Hematopoietic multipotent progenitor cell treated with erythropoietin and hydrocortisone succinate and interleukin-3 and kit ligand, for 15 days (in vitro differentiated cells): ENCODE measurements at regions not wholly inside any gene's neighbourhood (a gene's known extent, or its start where the extent isn't known, plus 50 kb on each side); places are given as distances from the start of the nearest gene placed in this dataset.

ENCODE experiments used
- DNase-seq: peaks from one replicate; pipeline ENCODE4 v3.0.0-alpha.2; 2015; ENCODE audit warnings: low spot score

DNA sequence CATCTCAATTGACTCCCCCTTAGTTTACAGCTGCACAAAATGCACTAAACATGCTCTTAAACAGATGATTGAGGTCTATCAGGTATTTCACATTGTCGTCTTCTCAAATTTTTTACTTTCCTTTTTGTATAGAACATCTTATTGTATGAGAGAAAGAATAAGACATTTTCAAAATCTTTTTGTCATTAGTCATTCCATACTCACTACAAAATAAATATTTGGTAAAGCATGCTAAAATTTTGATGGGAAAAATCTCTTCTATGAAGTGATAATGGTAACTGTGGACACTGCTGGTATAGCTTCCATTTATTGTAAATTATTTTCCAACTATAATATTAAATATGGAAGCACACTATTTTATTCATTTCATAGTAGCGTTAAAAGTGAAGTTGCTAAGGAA is 185.6 kb upstream of the FSTL5 start:
- no peak for DNase-seq

DNA sequence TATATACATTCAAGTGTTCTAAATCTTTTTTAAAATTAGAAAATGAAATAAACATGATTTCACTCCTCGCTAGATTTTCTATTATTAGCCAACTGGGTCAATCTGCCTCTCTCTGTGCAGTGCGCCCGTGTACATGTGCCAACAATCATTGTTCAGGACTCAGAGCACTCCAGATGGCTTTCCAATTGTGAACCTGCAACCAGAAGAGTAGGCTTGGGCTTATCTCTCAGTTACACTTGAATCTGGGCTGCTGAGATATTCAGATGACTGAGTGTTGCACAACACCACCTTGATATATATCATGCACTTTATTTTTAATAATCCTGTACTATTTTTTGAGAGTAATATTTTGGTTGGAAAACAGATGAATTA is 184.0 kb upstream of the FSTL5 start:
- DNase-seq, result no peak

GRCh38 chr4:162347156-162347841 is 183.5 kb upstream of the FSTL5 start:
- DNase-seq, result no peak

DNA sequence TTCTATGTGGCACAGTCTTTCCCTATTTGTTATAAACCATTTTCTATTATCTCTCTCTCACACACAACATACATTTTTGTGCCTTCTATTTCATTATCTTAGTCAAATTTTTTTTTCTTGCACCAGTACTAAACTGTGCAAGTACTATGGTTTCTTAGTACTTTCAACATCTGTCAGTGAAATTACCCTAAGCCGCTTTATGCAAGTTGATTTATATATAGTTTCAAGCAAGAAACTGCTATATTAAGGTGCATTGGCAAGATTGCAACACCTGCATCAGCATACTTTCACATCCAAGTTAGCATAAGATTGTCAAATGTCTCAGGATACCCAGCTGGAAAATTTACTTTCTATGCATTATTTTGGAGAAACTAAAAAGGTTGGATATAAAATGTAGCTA is 180.2 kb upstream of the FSTL5 start:
- DNase-seq, result no peak

DNA sequence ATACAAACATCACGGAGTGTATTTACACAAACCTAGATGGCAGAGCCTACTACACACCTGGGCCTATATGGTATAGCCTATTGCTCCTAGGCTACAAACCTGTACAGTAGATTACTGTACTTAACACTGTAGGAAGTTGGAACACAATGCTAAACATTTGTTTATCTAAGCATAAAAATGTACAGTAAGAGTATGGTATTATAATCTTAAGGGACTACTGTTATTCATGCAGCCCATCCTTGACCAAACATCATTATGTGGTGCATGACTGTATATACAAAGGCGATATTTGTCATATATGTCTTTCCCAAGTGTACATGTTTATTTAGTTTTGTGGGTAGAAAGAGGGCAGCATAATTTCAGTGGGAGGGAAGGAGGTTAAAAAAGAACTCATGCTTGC is 177.7 kb upstream of the FSTL5 start:
- no peak for DNase-seq

DNA sequence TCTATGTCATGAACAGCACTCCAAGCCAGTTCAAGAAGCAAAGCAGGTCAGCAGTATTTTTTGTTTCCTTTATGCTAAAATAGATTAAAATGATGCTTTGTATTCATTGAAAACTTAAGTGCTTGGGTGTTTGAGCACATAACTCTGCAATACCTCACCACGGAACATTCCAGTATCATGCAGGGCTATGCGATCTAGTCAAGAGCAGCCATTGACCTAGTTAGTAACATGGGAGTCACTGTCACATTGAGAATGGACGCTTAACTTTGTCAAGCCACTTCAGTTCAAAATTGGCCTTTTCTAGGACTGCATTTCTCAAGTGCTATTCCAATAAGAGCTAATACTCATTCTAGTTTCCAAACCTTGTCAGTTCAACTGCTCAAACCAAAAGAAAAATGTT is 160.1 kb upstream of the FSTL5 start:
- no peak for DNase-seq

DNA sequence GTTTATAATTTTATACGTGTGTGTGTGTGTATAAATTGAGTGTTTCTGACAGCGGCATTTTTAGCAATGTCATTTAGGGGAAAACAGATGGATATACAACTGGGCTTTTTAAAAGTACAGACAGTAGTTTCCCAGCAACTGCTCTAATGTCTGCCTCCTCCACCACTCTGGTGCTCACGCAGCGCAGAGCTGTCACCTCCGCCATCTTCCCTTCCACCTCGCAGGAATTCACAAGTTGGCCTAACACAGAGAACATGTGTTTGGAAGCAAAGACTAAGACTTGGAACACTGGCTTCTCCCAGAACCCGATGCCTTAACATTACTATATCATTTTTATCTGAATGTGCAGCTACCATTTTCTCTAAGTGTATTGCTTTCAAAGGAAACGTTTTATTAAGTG is 158.3 kb upstream of the FSTL5 start:
- no peak for DNase-seq

- no peak for DNase-seq
These were observed 122.0 kb upstream of the FSTL5 start for GRCh38 chr4:162285753-162286152.

DNA sequence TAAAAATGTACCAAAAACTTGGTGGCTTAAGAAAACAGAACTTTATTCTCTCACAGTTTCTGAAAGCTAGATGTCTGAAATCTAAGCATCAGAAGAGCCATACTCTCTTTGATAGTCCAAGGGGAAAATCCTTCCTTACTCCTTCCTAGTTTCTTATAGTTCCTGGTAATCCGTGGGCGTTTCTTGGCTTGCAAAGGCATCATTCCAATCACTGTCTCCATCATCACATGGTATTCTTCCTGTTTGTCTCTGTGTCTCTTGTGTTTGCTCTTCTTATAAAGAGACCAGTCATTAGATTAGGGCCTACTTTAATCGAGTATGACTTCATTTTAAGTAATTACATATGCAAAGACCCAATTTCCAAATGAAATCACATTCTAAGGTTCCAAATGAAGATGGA is 118.9 kb upstream of the FSTL5 start:
- DNase-seq, result no peak

DNA sequence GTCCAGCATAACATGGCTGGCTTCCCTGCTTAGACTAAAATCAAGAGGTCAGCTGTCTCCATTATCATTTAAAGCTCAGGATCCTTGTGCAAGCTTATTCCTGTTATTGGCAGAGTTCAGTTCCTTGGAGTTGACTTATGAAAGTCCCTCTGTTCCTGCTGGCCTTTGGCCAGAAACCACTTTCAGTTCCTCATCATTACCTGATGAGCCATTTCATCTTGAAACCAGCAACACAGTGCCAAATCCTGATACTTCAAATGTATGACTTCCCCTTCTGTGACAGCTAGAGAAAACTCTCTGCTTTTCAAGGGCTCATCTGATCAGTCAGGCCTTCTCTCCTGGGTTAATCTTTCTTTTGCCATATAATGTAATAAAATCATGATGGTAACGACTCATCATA is 110.6 kb upstream of the FSTL5 start:
- DNase-seq, result no peak

DNA sequence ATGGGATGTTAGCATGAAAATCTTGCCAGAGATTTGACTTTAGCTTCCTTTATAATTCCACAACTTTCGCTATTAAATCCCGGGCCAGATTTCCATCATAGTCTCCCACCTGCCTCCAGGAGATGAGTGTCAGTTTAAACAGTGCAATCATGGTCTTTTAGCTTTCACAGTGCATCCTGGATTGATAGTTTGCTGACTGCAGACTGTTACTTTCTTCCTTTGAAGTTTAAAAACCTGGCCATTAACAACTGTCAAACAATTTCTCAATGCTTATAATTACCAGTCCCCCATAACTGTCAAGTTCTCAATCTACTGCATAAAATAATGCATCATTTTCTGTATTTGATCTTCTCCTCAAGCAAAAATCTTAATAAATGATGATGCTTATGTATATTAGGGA is 108.4 kb upstream of the FSTL5 start:
- DNase-seq, result no peak

- no peak for DNase-seq
These were observed 105.1 kb upstream of the FSTL5 start for GRCh38 chr4:162268911-162269310.

- DNase-seq, result no peak
These were observed 102.0 kb upstream of the FSTL5 start for GRCh38 chr4:162265802-162266201.

DNA sequence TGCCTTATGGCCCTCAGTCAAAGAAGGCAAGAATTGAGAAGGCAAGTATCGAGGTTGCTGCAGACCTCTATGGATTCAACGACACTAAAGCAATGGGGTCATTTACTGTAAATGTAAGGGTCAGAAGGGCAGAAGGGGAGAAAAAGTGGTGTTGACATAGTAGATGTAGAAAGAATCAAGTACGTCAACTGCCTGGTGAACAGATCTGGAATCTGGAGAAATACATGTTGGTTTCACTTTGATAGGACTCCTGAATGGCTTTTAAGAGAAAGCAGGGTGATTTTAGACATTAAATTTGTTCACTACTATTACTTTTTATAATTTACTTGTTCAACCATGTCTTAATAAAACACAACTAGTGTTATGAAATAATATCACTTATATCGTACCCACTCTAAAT is 81.3 kb upstream of the FSTL5 start:
- no peak for DNase-seq

GRCh38 chr4:162241857-162242256 is 78.1 kb upstream of the FSTL5 start:
- no peak for DNase-seq

GRCh38 chr4:162239992-162240769 is 76.4 kb upstream of the FSTL5 start:
- no peak for DNase-seq

GRCh38 chr4:162237676-162238075 is 73.9 kb upstream of the FSTL5 start:
- DNase-seq, result no peak

DNA sequence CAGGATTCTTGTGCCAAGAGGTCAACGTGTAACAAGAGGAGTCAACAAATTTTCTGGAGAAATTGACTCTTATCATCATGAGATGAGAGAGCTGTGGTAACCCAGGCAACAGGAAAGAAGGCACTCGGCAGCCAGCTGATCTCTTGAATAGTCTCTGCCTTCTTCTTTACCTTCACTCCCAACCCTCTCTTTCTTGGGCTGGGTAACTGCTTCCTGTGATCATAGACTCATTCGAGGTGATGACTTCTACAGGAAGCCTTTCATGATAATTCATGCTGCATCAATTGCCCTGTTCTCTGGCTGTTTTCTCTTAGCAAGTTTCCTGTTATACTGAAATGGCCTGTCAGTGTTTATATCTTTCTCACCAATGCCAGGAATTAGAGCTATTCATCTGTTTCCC is 70.8 kb upstream of the FSTL5 start:
- no peak for DNase-seq

DNA sequence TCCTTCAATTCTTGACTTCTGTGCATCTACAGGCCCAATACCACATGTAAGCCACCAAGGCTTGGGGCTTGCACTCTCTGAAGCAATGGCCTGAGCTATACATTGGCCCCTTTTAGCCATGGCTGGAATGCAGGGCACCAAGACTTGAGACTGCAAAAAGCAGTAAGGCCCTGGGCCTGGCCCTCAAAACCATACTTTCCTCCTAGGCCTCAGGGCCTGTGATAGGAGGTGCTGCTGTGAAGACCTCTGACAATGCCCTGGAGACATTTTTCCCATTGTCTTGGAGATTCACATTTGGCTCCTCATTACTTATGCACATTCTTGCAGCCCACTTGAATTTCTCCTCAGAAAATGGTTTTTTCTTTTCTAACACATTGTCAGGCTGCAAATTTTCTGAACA is 68.5 kb upstream of the FSTL5 start:
- DNase-seq, result no peak

DNA sequence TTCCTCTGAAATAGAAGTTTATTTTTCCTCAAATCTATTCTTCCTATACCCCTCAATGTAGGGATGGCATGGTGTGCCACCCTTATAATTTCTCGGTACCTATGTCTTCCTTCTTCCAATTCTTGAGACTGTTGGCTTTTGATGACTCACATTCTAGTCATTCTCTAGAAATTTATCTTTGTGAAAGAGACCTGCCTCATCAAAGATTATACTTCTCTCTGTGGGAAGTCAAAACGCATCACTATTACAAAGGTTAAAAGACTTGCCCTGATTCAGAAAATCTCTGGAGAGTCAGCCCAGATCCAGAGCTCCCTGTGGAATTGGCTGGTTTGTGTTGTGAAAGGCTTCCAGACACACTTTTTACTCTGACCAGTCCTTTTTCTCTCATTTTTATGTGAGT is 65.9 kb upstream of the FSTL5 start:
- no peak for DNase-seq

DNA sequence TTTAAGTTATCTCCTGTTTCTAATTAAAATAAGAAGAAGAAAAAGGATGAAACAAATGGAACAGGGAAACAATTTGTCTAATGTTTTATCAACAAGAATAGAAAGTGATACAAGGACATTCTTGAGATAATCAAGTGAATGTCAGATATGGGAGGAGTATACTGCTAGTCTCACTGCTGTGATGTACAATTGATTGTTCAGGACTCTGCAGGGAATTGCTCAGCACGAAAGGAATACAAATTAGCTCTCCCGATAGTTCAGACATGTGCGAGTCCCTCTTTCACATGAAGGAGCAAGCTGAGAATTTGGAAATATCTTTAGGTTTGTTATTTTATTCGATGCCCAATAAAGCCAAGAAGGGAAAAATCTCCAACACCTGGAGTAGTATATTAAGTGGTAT is 57.3 kb upstream of the FSTL5 start:
- DNase-seq, result no peak
